ENCODE measurements at regions not wholly inside any gene's neighbourhood (a gene's known extent, or its start where the extent isn't known, plus 50 kb on each side); places are given as distances from the start of the nearest gene placed in this dataset.

DNA sequence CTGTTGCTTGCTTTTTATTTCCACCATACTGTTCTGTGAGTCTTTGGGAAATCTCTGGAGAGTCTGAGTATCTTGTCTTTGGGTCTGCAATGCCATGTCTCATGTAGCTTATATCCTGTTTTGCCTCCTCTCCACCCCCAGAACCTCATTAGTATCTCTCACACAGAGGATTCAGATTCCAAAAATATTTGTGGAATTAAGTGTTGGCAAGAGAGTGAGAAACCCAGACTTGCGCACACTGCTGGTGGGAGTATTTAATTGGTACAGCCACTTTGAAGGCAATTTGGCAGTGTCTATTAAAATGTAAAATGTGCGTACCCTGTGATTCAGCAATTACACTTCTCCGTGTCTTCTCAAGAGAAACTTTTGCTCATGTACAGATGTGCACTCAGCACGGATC is 68.6 kb downstream of the ZNF621 start:
- peak; percentile 47 for DNase-seq (ENCODE audit: low read depth)

DNA sequence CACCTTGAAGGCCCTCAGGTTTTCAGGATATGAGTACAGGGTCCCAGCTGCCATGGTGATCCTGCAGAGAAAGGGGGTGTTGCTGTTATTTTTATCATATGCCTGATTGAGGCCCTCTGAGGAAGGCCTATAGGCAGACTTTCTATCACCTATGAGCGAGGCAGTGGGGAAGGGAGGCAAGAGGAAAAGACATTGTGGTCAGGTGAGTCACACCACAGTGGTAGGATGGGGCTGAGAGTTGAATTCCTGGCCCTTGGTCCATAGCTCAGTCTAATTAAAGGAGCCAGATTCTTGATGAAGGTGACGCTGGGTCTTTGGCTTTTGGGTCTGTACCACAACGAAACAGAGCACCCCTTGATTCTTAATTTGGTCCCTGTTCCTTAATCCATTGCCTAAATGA is 72.7 kb downstream of the ZNF621 start:
- no peak for DNase-seq (ENCODE audit: low read depth)

DNA sequence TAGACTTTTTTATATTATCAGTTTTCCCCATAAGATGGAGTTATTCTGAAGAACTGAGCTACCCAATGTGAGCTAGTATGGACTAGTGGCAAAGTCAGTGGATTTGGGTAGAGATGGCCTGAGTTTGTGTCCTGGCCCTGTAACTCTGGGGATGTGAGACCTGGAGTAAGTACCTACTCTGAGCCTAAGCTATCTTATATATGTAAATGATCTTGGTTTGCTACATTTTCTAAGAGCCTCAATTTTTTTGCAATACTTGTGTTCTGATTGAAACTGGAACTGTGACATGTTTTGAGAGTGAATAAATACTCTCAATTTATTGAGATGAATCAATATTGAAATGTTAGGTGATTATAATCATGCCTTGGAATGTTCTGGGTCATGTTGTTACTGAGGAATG is 73.6 kb downstream of the ZNF621 start:
- no peak for DNase-seq (ENCODE audit: low read depth)

DNA sequence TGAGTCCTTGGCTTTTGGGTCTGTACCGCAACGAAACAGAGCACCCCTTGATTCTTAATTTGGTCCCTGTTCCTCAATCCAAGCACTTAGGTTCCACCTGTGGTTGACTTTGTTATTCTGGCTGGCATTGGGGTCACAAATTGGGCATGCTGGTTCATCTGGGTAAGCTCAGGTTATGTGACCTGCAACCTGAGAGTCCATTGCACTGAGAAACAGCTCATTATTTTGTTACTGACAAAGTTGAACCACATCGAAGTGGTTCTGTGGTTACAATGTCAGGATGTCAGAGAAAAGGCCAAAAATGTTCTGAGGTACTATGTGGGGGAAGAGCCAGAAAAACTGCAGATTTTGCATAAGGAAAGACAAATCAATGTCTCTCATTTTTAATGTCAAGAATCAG is 74.2 kb downstream of the ZNF621 start:
- DNase-seq (ENCODE audit: low read depth): no peak

DNA sequence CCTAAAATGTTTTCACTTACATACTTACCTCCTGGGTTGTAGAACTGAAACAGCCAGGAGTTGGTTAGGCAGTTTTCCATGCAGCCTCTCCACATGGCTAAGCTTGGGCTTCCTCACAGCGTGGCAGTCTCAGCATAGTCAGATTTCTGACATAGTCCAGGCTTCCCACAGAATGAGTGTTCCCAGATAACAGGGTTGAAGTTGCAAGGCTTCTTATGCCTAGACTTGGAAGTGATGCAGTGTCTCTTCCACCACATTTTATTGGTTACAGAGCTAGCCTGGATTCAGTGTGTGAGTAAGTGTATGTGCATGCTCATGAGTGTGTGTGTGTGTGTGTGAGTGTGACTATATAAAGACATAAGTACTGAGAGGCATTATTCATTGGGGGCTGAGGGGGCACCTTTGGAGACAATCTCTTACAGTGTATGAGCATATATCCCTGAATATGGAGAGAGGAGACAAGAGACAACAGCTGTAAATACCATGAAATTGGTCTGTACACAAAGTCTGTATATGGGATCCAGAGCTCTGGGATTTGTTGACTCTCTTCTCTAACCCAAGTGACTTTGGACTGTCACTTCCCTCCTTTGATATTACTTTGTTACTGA is 78.1 kb downstream of the ZNF621 start:
- no peak for DNase-seq (ENCODE audit: low read depth)

DNA sequence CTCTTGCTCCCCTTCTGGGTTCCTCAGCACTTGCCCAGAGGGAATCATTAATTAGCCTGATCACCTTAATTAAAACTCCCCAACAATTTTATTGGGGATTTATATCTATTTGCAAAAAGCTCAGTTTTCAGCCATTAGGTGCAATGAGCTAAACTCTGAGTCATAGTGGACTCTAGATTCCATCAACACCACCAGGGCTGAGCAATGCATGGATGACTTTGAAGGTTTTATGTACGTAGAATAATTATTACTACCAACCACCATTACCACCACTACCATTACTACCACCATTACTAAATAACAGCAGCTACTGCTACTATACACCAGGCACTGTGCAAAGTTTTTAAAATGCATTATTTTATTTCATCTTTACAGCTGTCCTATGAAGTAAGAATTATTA is 81.2 kb downstream of the ZNF621 start:
- no peak for DNase-seq (ENCODE audit: low read depth)

DNA sequence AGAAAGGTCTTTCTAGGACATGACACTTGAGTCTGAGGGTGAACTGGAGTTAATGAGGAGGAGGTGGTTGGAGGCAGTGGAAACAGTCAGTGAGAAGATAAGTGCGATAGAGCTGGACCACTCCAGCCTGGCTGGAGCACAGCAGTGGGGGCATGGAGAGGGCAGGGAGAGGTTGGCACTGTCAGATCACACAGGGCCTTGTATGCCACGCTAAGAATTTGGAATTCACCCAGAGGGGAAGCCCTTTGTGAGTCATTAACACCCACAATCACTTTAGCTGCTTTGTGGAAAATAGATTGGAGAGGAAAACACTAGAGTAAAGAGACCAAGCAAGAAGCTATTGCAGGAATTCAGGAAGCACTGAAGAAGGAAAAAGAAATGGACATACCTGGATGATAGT is 83.3 kb downstream of the ZNF621 start:
- DNase-seq (ENCODE audit: low read depth): no peak

DNA sequence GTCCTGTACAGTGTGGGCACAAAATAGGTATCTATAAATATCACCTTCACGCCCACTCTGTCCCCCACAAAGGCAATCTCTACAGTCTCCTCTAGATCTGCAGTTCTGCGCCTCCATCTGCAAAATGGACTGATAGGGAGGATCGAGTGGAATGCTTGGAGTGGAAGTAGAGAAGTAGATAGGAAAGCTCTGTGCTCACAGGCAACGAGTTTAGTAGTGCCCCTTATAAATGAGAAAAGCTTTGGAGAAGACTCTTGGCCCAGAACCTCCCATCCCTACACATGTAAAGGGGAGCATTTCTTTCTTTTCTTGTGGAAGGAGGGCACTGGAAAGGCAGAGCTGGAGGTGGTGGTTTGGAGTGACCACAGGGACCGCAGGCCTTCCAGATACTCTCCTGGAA is 88.5 kb downstream of the ZNF621 start:
- DNase-seq (ENCODE audit: low read depth): no peak

DNA sequence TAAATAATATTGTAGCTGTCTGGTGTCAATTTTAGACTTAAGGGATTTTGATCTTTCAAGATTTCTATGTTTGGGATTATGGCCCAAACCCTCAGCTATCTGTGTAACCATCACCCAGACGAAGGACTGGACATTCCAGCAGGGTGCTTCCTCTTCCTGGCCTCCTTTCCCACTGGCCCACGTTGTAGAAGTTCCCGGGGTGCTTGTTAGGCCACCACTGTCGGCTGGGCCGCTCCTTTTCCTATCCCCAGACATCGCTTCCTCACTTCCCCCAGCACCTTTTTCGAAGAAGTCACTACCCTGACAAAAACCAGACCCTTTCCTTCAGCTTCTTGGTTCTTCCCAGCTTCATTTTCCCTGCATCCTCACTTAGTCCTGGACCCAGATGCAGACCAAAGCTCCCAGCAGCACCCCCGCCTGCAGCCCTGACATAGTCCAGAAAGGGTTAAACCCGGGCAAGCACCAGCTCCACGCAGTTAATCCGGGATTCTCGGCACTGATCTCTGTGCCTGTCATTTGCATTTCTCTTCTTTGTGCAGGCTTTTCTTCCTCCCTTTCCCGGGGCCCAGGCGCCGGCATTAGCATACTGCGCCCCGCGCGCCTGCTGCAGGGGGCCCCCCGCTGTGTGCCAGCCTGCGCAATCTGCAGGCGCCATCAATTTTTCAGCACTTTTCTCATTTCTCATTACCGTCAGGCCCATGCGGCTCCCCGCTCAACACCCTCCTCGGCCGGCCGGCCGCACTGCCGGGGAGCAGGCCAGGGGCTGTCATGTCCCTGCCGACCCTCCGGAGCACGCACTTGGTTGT is 90.6 kb downstream of the ZNF621 start:
- no peak for DNase-seq (ENCODE audit: low read depth)

DNA sequence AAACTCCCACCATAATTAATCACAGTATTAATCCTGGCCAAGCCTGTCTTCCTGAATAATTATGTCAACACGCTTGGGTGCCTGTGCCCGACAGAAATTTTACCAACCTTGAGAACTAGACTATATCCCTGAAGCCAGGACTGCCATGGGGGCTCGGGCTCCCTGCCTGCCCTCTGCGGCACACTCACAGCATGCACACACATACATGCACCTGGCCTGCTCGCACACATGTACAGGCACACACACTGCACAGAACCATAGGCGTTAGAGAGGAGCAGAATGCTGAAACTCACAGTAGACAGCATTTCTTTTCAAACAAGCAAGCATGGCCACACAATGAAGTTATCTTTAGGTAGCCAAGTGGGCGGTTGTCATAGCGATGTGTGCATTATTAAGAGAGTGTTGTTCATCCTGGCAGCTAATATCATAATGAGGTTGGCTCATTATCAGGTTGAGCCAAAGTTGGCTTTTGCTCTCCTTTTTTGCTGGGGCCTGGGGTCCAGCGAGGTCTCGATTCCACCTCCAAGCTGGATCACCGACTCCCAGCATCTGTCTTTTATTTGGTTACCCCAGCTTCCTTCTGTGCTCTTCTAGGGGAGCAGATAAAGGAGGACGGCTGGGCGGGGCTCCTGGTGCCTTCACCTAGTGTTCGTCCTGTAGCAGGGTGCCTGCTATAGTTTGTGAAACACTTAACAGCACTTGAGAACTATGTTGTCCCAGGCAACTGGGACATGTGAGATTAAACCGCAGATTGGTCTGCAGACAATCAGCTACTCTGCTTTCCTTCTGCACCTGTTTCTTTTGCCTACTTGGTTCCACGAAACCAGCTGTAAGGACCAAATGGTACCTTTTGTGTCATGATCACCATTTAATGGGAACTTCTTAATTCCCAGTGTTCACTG is 91.4 kb downstream of the ZNF621 start:
- no peak for DNase-seq (ENCODE audit: low read depth)

DNA sequence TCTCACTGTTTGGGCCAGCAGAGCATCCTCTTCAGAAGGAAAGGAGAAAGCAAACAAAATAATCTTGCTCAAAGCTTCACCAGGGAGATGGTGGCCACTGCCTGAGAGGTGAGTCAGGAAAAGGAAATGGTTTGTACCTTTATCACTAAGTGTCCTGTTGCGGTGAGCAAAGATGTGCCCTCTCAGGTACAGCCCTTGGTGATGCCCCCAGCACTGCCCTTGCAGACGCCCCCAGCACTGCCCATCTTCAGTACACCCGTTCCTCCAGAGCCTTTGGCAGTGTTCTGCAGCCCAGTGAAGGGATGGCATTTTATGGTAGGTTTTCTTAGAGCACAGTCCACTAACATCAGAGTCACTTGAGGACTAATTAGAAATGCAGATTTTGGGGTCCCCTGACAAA is 92.3 kb downstream of the ZNF621 start:
- DNase-seq (ENCODE audit: low read depth): no peak

DNA sequence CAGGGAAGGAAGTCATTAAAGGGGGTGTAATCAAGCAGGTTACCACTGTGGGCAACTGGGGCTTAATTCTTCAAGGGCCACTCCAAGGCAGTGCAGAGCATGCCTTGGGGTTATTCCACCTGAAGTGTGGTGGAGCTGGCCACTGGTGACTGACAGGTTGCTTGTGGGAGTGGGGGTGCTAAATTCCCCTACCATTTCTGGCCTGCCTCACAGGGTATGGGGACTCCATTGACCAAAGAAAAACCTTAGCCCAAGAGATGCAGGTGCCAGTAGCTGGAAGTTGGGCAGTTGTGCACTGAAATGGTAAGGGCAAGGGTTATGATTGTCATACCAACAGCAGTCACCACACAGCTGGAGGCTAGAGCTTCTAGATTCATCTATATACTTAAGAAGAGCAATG is 93.4 kb downstream of the ZNF621 start:
- no peak for DNase-seq (ENCODE audit: low read depth)

DNA sequence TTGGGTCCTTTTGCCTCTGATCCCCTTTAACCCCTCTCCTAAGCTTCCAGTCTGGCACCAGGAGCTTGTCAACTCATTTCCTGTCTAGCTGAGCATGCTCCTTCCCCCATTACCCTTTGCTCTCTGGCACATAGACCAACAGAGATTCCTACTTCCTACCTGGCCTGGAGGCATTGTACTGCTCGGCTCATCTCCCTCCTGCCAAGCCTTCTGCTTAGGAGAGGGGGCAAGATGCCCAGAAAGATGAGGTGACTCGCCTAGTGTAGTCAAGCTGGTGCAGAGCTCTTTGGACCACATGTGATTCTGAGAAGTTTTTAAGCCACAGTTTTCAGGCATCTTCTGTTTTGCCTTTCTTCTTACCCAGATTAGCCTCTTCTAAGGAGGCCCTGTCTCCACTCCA is 95.4 kb downstream of the ZNF621 start:
- DNase-seq (ENCODE audit: low read depth): no peak

DNA sequence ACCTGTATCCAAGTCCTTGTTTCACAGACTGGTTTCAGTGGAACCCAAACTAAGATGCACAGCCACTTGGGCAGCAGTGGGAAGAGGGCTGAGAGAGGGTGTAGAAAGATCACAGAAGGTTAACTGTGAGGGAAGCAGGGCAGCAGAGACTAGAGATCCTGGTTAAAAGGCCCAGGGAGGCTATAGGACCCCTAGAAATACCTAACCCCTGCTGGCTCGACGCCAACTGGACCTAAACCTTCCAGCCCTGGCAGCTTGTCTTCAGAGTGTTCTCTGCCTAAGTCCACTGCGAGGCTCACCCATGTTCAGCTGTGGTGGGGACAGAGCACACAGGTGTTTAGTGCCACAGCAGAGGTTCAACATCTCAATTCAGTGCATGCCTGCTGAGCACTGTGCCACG is 96.5 kb downstream of the ZNF621 start:
- DNase-seq (ENCODE audit: low read depth): no peak

DNA sequence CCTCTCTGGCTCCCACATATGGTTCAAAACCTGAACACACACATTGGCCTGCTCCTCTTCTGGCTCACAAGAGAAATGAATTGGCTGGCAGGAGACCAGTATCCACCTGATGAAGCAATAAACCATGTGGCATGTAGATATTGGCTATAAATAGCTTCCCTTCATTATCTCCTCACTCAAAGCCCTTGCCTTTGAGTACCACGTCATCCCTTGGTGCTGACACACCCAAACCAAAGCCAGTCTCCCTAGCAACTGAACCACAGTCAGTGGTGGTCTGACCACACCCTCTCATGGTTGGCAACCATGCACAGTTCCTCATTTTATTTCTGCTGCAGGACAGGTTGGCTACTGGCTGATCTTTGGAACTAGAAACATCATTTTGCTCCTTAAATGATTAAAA is 98.8 kb downstream of the ZNF621 start:
- DNase-seq (ENCODE audit: low read depth): no peak

DNA sequence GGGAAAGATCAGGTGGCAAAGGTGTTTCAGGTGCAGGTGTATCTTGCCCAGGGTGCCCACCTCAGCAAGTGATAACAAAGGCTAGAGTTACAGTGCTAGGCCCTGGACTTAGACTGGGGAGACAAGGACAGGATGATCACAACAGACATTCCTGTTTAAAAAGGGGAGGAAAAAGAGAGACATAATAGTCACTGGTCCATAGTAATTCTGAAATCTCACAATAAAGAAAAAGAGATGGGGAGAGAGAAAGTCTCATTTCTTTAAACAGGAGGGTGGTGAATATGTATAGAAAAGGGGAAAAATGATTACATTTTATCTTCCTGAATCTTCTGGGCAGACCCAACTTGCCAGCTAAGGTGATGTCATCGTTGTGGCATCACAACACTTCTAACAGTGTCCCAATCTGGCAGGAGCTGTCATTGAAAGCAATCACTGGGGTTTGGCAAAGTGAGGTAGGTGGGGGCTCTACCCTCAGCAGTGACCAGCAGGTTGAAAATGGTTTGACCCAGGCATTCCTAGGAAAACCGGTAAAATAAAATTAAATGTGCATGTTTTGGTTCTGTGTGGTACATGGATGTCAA is 99.5 kb downstream of the ZNF621 start:
- no peak for DNase-seq (ENCODE audit: low read depth)

DNA sequence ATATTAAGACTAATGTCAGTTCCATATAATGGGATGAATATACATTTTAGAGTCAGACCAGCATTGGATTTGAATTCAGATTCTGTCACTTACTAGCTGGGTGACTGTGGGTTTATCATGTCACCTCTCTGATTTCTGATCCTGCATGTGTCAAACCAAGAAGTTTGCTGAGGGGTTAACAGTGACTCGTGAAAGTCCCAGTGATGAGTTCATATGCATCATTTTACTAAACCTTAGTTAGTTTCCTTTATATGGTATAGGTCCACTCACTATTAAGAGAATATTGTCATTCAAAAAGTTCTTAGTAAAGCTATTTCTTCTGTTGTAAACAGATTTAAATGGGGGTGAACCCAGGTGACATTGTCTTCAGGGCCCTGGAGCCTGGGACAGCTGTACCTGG is 102.3 kb downstream of the ZNF621 start:
- DNase-seq (ENCODE audit: low read depth): no peak

DNA sequence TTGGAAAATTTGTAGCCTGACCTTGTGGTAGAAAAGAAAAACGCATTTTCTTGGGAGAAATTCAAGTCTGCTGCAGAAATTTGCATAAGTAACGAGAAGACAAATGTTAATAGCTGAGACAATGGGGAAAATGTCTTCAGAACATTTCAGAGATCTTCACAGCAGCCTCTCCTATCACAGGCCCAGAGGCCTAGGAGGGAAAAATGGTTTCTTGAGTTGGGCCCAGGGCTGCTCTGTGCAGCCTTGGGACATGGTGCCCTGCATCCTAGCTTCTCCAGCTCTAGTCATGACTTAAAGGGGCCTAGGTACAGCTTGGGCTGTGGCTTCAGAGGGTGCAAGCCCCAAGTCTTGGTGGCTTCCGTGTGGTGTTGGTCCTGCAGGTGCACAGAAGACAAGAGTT is 104.2 kb downstream of the ZNF621 start:
- no peak for DNase-seq (ENCODE audit: low read depth)

DNA sequence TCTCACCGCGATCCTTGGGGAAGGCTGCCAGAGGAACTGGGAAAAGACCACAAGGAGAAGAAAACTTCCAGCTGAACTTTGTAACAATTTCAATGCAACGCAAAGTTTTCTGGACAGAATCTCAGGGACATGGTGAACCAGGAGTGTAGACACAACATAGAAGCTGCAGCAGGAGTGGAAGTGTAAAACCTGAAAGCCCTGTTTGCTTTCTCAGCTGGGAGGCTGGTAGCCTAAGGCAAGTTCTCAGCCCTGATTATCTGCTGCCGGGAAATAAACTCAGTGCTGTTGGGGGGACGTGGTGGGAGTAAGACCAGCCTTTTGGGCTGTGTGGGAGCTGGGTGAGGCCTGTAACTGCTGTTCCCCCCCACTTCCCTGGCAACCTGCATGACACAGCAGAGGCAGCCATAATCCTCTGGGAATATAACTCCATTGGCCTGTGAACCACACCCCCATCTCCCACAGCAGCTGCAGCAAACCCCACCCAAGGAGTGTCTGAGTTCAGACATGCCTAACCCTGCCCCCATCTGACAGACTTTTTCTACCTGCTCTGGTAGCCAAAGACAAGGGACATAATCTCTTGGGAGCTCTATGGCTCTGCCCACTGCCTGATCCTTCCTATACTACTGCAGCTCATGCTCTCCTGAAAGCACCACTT is 106.7 kb downstream of the ZNF621 start:
- no peak for DNase-seq (ENCODE audit: low read depth)

DNA sequence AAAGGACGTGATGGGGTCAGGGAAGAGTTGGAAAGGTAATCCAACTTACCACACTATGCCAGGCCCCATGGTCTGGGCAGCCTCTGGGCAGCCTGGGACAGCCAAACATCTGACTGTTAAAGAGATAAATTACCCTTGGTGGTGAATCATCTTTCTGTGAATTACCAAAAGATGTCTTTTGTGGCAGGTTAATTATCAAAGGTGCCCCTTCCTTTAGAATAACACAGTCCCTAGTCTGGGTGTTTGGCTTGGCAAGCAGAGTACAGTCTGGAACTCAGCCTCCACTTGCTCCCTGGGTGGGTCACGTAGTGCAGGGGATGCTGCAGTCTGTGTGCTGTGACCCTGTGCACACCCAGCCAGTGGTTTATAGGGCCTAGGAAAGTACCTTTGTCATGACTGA is 113.1 kb downstream of the ZNF621 start:
- no peak for DNase-seq (ENCODE audit: low read depth)

DNA sequence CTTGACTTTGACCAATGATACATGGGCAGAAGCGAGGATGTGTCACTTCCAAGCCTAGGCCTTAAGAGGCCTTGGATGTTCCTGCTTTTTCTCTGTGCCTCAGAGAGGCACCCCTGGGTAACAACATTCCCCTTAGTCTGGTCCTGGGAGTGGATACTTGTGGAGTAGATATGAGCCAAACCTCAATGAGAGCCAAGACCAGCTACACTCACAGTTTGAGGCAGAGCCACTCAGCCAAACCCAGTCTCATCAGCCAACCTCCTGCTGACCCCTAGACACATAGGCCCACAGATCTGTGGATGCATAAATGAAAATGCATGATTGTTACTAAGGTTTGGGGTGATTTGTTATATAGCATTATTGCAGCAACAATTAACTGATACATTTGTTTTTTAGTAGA is 114.2 kb downstream of the ZNF621 start:
- DNase-seq (ENCODE audit: low read depth): no peak

DNA sequence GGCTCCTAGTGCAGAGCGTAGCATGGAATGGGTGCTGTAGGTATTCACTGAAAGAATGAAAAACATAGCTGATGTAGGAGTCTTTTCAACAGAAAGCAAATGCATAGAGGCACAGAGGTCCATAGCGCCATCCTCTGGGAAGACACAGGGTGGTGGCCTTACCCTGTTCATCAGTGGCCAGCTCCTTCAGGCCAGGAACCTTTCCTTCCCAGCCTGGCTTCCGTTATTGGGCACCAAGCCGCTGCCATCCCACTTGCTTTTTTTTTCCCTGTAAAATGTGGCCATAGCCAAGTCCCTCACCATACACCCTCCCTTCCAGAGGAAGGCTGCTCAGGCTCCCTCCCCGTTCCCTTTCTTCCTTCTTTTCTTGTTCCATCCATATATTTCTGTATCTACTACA is 118.1 kb downstream of the ZNF621 start:
- DNase-seq (ENCODE audit: low read depth): no peak
